Endodermal cell (in vitro differentiated cells): ENCODE measurements at regions not wholly inside any gene's neighbourhood (a gene's known extent, or its start where the extent isn't known, plus 50 kb on each side); places are given as distances from the start of the nearest gene placed in this dataset.

Source experiments
- DNase-seq: peaks from one replicate; pipeline ENCODE4 v3.0.0-alpha.2; 2017
- H3K27ac ChIP-seq: 2 replicates; pipeline ENCODE4 v1.5.1; 2013; ENCODE audit warnings: mild to moderate bottlenecking, low read depth, low read length, moderate library complexity
- H3K27me3 ChIP-seq: 2 replicates; pipeline ENCODE4 v1.6.1; 2013; ENCODE audit warnings: mild to moderate bottlenecking, low read length, moderate library complexity; ENCODE audit not compliant: insufficient read depth, control insufficient read depth, poor library complexity, severe bottlenecking
- H3K36me3 ChIP-seq: 2 replicates; pipeline ENCODE4 v1.7.0; 2013; ENCODE audit warnings: mild to moderate bottlenecking, low read length, moderate library complexity; ENCODE audit not compliant: control insufficient read depth, insufficient read depth
- H3K4me1 ChIP-seq: one replicate; pipeline ENCODE4 v1.7.0; 2013; ENCODE audit warnings: low read length; ENCODE audit not compliant: control insufficient read depth, insufficient read depth
- H3K4me3 ChIP-seq: 2 replicates; pipeline ENCODE4 v1.5.1; 2013; ENCODE audit warnings: mild to moderate bottlenecking, low read length, moderate library complexity
- H3K9ac ChIP-seq: 2 replicates; pipeline ENCODE4 v1.6.1; 2013; ENCODE audit warnings: mild to moderate bottlenecking, low read length, moderate library complexity; ENCODE audit not compliant: poor library complexity, severe bottlenecking; ENCODE audit errors: extremely low read depth
- H3K9me3 ChIP-seq: 2 replicates; pipeline ENCODE4 v1.6.1; 2013; ENCODE audit warnings: mild to moderate bottlenecking, low read length, moderate library complexity; ENCODE audit not compliant: control insufficient read depth
- H3K27ac Mint-ChIP-seq: 2 replicates; pipeline ENCODE4 v1.8.0; 2020; ENCODE audit warnings: mixed read lengths
- H3K27me3 Mint-ChIP-seq: 2 replicates; pipeline ENCODE4 v1.8.0; 2021; ENCODE audit warnings: mild to moderate bottlenecking, mixed read lengths; ENCODE audit not compliant: insufficient read depth
- H3K36me3 Mint-ChIP-seq: 2 replicates; pipeline ENCODE4 v1.8.0; 2020; ENCODE audit warnings: low read depth, mixed read lengths
- H3K4me1 Mint-ChIP-seq: 2 replicates; pipeline ENCODE4 v1.8.0; 2020; ENCODE audit warnings: mixed read lengths
- H3K4me3 Mint-ChIP-seq: 2 replicates; pipeline ENCODE4 v1.8.0; 2020; ENCODE audit warnings: mild to moderate bottlenecking, moderate library complexity, mixed read lengths
- H3K9me3 Mint-ChIP-seq: 2 replicates; pipeline ENCODE4 v1.8.0; 2020; ENCODE audit warnings: mild to moderate bottlenecking, mixed read lengths
- CTCF ChIP-seq: fragments of 200-600 bp; sonication (generic); conservative IDR thresholded peaks from 2 replicates; pipeline ENCODE4 v1.5.0; 2021; ENCODE audit warnings: antibody characterized with exemption, mild to moderate bottlenecking
- WGBS, 2 experiments: methylation state at CpG; one replicate each; pipeline versions ENCODE4 v1.1.5 to v1.1.7; 2013; ENCODE audit warnings: missing lambda C conversion rate in 2 of 2, mixed read lengths in 1 of 2; ENCODE audit not compliant: insufficient coverage in 1 of 2, insufficient read length in 1 of 2; 5-methylcytosine and 5-hydroxymethylcytosine counted together

- Mint-ChIP-seq H3K27me3 (peaks cover 22% of the 10 kb centered on the region), H3K4me3 (no peak overlapping the region), H3K9me3 (peaks cover 2% of the 10 kb centered on the region), H3K36me3 (no peaks in the 10 kb centered on the region), H3K4me1 (peaks cover 18% of the 10 kb centered on the region), H3K27ac (no peak overlapping the region)
- Histone ChIP-seq H3K27ac (no peak overlapping the region), H3K4me1 (peaks cover 12% of the 10 kb centered on the region), H3K9me3 (no peaks in the 10 kb centered on the region), H3K36me3 (no peaks in the 10 kb centered on the region), H3K4me3 (no peak overlapping the region), H3K27me3 (peaks cover 26% of the 10 kb centered on the region), H3K9ac (no peak overlapping the region)
- no peak for TF ChIP-seq CTCF
- no peak for DNase-seq
- WGBS, 2 experiments, result 91 to 92% methylated on average over 2 to 4 of the region's 6 CpGs
Measured at GRCh38 chr6:99814230-99814928, 179.6 kb downstream of the MCHR2 start.

GRCh38 chr6:99816795-99817194 lies 177.2 kb downstream of the MCHR2 start:
- Histone ChIP-seq H3K27me3 (peaks cover 15% of the 10 kb centered on the region), H3K4me3 (no peak overlapping the region), H3K9ac (no peak overlapping the region), H3K27ac (no peak overlapping the region), H3K36me3 (no peaks in the 10 kb centered on the region), H3K4me1 (peaks cover 10% of the 10 kb centered on the region), H3K9me3 (no peaks in the 10 kb centered on the region)
- no peaks in the 10 kb centered on the region for H3K9me3 Mint-ChIP-seq
- peaks cover 10% of the 10 kb centered on the region for H3K27me3 Mint-ChIP-seq
- 90 to 100% methylated on average over 1 to 5 of the region's 5 CpGs for WGBS, 2 experiments
- no peaks in the 10 kb centered on the region for H3K36me3 Mint-ChIP-seq
- no peak overlapping the region for H3K27ac Mint-ChIP-seq
- no peak for TF ChIP-seq CTCF
- DNase-seq, result no peak
- H3K4me3 Mint-ChIP-seq, result no peak overlapping the region
- peaks cover 15% of the 10 kb centered on the region for H3K4me1 Mint-ChIP-seq

GRCh38 chr6:99818161-99818560 lies 175.9 kb downstream of the MCHR2 start:
- no peak overlapping the region for H3K9ac ChIP-seq
- H3K9me3 ChIP-seq, result no peaks in the 10 kb centered on the region
- 88 to 100% methylated on average over 1 to 2 of the region's 2 CpGs for WGBS, 2 experiments
- peaks cover 6% of the 10 kb centered on the region for H3K4me1 ChIP-seq
- Mint-ChIP-seq H3K27ac (no peak overlapping the region), H3K4me3 (no peak overlapping the region), H3K9me3 (no peaks in the 10 kb centered on the region), H3K36me3 (no peaks in the 10 kb centered on the region), H3K4me1 (peaks cover 13% of the 10 kb centered on the region), H3K27me3 (peaks cover 10% of the 10 kb centered on the region)
- H3K27me3 ChIP-seq, result peaks cover 15% of the 10 kb centered on the region
- TF ChIP-seq CTCF, result no peak
- H3K36me3 ChIP-seq, result no peaks in the 10 kb centered on the region
- H3K4me3 ChIP-seq, result no peak overlapping the region
- H3K27ac ChIP-seq, result no peak overlapping the region
- no peak for DNase-seq
